ENCODE measurements at regions not wholly inside any gene's neighbourhood (a gene's known extent, or its start where the extent isn't known, plus 50 kb on each side); places are given as distances from the start of the nearest gene placed in this dataset.

- no peak for TF ChIP-seq TSHZ2 (CRISPR knock-in tag; IDR thresholded peaks at IDR 0.05)
- no peak for TF ChIP-seq SNAI2 (CRISPR knock-in tag; IDR thresholded peaks at IDR 0.05)
- TF ChIP-seq ZFP30 (CRISPR knock-in tag; IDR thresholded peaks at IDR 0.05): no peak
- TF ChIP-seq ISL1 (CRISPR knock-in tag; IDR thresholded peaks at IDR 0.05): no peak
Measured at GRCh38 chr14:51786227-51786626, 74.2 kb upstream of the GNG2 start (continued).

- TF ChIP-seq ZNF8 (CRISPR knock-in tag; IDR thresholded peaks at IDR 0.05): no peak
- no peak for TF ChIP-seq ARNTL (CRISPR knock-in tag; IDR thresholded peaks at IDR 0.05; ENCODE audit: borderline replicate concordance, low read depth)
- no peak for TF ChIP-seq CREB5 (CRISPR knock-in tag; IDR thresholded peaks at IDR 0.05; ENCODE audit: low read depth)
- TF ChIP-seq CSRNP3 (CRISPR knock-in tag; IDR thresholded peaks at IDR 0.05): no peak
- TF ChIP-seq PPARA (CRISPR knock-in tag; IDR thresholded peaks at IDR 0.05; ENCODE audit: borderline replicate concordance): no peak
- TF ChIP-seq TSHZ2 (CRISPR knock-in tag; IDR thresholded peaks at IDR 0.05): no peak
- no peak for TF ChIP-seq ZNF565 (CRISPR knock-in tag; conservative IDR thresholded peaks at IDR 0.05; ENCODE audit: low read depth)
- no peak for TF ChIP-seq ZC3H10 (CRISPR knock-in tag; IDR thresholded peaks at IDR 0.05)
- no peak for TF ChIP-seq PATZ1 (CRISPR knock-in tag; IDR thresholded peaks at IDR 0.05; ENCODE audit: borderline replicate concordance)
- TF ChIP-seq ZFP30 (CRISPR knock-in tag; IDR thresholded peaks at IDR 0.05): no peak
- no peak for TF ChIP-seq ISL1 (CRISPR knock-in tag; IDR thresholded peaks at IDR 0.05)
- no peak for TF ChIP-seq ZFP3 (CRISPR knock-in tag; IDR thresholded peaks at IDR 0.05)
- TF ChIP-seq SNAI2 (CRISPR knock-in tag; IDR thresholded peaks at IDR 0.05): no peak
- no peak for TF ChIP-seq ESRRG (CRISPR knock-in tag; IDR thresholded peaks at IDR 0.05)
- no peak for TF ChIP-seq TOX (CRISPR knock-in tag; IDR thresholded peaks at IDR 0.05; ENCODE audit: borderline replicate concordance)
- no peak for TF ChIP-seq TCF4 (CRISPR knock-in tag; IDR thresholded peaks at IDR 0.05; ENCODE audit: borderline replicate concordance)
- ATAC-seq: no peak
Measured at GRCh38 chr14:51787352-51787751, 73.1 kb upstream of the GNG2 start.

GRCh38 chr14:51789114-51789513, 71.3 kb upstream of the GNG2 start:
- peak; percentile 81 for TF ChIP-seq ZNF8 (CRISPR knock-in tag; IDR thresholded peaks at IDR 0.05)
- TF ChIP-seq OSR1 (CRISPR knock-in tag; IDR thresholded peaks at IDR 0.05): no peak
- TF ChIP-seq ESRRG (CRISPR knock-in tag; IDR thresholded peaks at IDR 0.05): no peak
- TF ChIP-seq RARB (CRISPR knock-in tag; IDR thresholded peaks at IDR 0.05): no peak
- no peak for TF ChIP-seq PPARA (CRISPR knock-in tag; IDR thresholded peaks at IDR 0.05; ENCODE audit: borderline replicate concordance)
- no peak for TF ChIP-seq ZNF70 (CRISPR knock-in tag; IDR thresholded peaks at IDR 0.05)
- no peak for TF ChIP-seq CSRNP3 (CRISPR knock-in tag; IDR thresholded peaks at IDR 0.05)
- TF ChIP-seq BACH2 (CRISPR knock-in tag; IDR thresholded peaks at IDR 0.05; ENCODE audit: borderline replicate concordance): no peak
- TF ChIP-seq ARNTL (CRISPR knock-in tag; IDR thresholded peaks at IDR 0.05; ENCODE audit: borderline replicate concordance, low read depth): no peak
- ATAC-seq: no peak

All from SK-N-SH treated with all-trans-retinoic acid at 6 μM for 48 hours (cell line).